ENCODE measurements at regions not wholly inside any gene's neighbourhood (a gene's known extent, or its start where the extent isn't known, plus 50 kb on each side); places are given as distances from the start of the nearest gene placed in this dataset.

GRCh38 chr10:100672199-100672598, 73.2 kb upstream of the PAX2 start:
- TF ChIP-seq, protein P1, sequence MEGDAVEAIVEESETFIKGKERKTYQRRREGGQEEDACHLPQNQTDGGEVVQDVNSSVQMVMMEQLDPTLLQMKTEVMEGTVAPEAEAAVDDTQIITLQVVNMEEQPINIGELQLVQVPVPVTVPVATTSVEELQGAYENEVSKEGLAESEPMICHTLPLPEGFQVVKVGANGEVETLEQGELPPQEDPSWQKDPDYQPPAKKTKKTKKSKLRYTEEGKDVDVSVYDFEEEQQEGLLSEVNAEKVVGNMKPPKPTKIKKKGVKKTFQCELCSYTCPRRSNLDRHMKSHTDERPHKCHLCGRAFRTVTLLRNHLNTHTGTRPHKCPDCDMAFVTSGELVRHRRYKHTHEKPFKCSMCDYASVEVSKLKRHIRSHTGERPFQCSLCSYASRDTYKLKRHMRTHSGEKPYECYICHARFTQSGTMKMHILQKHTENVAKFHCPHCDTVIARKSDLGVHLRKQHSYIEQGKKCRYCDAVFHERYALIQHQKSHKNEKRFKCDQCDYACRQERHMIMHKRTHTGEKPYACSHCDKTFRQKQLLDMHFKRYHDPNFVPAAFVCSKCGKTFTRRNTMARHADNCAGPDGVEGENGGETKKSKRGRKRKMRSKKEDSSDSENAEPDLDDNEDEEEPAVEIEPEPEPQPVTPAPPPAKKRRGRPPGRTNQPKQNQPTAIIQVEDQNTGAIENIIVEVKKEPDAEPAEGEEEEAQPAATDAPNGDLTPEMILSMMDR (IDR thresholded peaks at IDR 0.05; ENCODE audit: unreplicated experiment in 3 of 3) = no peak
- H3K4me3 Mint-ChIP-seq = no peak overlapping the region
- no peaks in the 10 kb centered on the region for H3K9me3 Mint-ChIP-seq

GRCh38 chr10:100677290-100677945, 68.0 kb upstream of the PAX2 start:
- peaks cover 93% of the 10 kb centered on the region for H3K27me3 Mint-ChIP-seq (ENCODE audit: low read depth)
- TF ChIP-seq, protein P1 (IDR thresholded peaks at IDR 0.05; ENCODE audit: unreplicated experiment in 3 of 3) = no peak
- H3K4me3 Mint-ChIP-seq = no peak overlapping the region
- H3K4me1 Mint-ChIP-seq = no peaks in the 10 kb centered on the region
- H3K36me3 Mint-ChIP-seq (ENCODE audit: low read depth) = no peaks in the 10 kb centered on the region
- no peak overlapping the region for H3K27ac Mint-ChIP-seq
- no peaks in the 10 kb centered on the region for H3K9me3 Mint-ChIP-seq

More at GRCh38 chr10:100672199-100672598, 73.2 kb upstream of the PAX2 start:
- H3K27me3 Mint-ChIP-seq (ENCODE audit: low read depth) = peaks cover 91% of the 10 kb centered on the region
- no peaks in the 10 kb centered on the region for H3K36me3 Mint-ChIP-seq (ENCODE audit: low read depth)
- no peak overlapping the region for H3K27ac Mint-ChIP-seq
- no peaks in the 10 kb centered on the region for H3K4me1 Mint-ChIP-seq

GRCh38 chr10:100679327-100679726, 66.1 kb upstream of the PAX2 start:
- Mint-ChIP-seq H3K4me3 (no peak overlapping the region), H3K36me3 (ENCODE audit: low read depth) (no peaks in the 10 kb centered on the region), H3K27me3 (ENCODE audit: low read depth) (peaks cover 93% of the 10 kb centered on the region), H3K9me3 (no peaks in the 10 kb centered on the region), H3K27ac (no peak overlapping the region), H3K4me1 (no peaks in the 10 kb centered on the region)
- TF ChIP-seq, protein P1 (IDR thresholded peaks at IDR 0.05; ENCODE audit: unreplicated experiment in 3 of 3) = no peak

GRCh38 chr10:100683004-100683403, 62.4 kb upstream of the PAX2 start:
- Mint-ChIP-seq H3K27me3 (ENCODE audit: low read depth) (peaks cover 99% of the 10 kb centered on the region), H3K4me3 (no peak overlapping the region), H3K27ac (no peak overlapping the region), H3K36me3 (ENCODE audit: low read depth) (no peaks in the 10 kb centered on the region), H3K4me1 (peaks cover 12% of the 10 kb centered on the region), H3K9me3 (peaks cover 2% of the 10 kb centered on the region)
- TF ChIP-seq, protein P1 (IDR thresholded peaks at IDR 0.05; ENCODE audit: unreplicated experiment in 3 of 3) = no peak

- H3K27me3 Mint-ChIP-seq (ENCODE audit: low read depth) = peaks cover 99% of the 10 kb centered on the region
- H3K9me3 Mint-ChIP-seq = peaks cover 2% of the 10 kb centered on the region
- H3K4me1 Mint-ChIP-seq = peaks cover 13% of the 10 kb centered on the region
- no peak overlapping the region for H3K4me3 Mint-ChIP-seq
- TF ChIP-seq, protein P1 (IDR thresholded peaks at IDR 0.05; ENCODE audit: unreplicated experiment in 3 of 3) = no peak
- H3K27ac Mint-ChIP-seq = no peak overlapping the region
- H3K36me3 Mint-ChIP-seq (ENCODE audit: low read depth) = no peaks in the 10 kb centered on the region
Measured at GRCh38 chr10:100683545-100684300, 61.7 kb upstream of the PAX2 start.
